Stimulated activated CD8-positive, alpha-beta memory T cell treated with anti-CD3 and anti-CD28 coated beads, Interleukin-15, amount 100 ng/mL, for 24 hours (primary cell): ENCODE measurements at regions not wholly inside any gene's neighbourhood (a gene's known extent, or its start where the extent isn't known, plus 50 kb on each side); places are given as distances from the start of the nearest gene placed in this dataset.

Source experiments
- DNase-seq: peaks from one replicate; pipeline ENCODE4 v3.0.0-alpha.2; 2020; ENCODE audit warnings: low read depth

DNA sequence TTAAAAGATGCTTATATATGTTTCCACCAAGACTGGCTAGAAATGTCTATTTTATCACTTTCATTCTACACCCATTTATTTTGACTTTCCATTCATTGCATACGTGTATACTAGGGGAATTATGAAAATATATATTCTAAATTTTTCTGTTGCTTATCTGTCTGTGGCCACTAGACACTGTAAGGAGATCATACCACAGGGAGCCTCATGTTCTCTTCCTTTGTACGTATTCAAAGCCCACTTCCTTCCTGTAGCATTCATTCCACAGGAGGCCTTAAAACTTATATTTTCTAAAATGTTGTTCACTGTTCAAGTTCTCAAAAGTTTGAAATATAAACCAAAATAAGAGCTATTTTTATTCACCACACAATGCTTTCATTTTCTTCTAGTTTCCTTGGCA, 1848.9 kb upstream of the TENM3 start:
- DNase-seq = no peak

DNA sequence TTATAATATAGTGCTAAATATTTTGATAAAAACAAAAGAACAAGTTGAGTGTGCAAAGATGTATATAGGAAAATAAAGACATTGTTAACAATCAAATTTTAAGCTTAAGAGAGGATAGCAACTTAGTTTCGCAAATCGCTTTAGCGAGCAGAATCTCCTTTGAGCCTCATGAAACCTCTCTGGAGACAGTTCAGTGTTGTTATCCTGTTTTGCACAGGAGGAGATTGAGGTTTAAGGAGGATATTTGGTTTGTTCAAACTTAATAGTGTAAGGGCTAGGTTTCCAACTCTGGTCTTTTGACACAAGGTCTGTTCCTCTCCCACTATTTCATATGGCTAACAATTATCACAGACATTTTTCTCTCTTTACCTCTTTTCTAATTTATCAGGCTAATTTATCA, 1848.5 kb upstream of the TENM3 start:
- DNase-seq = no peak

DNA sequence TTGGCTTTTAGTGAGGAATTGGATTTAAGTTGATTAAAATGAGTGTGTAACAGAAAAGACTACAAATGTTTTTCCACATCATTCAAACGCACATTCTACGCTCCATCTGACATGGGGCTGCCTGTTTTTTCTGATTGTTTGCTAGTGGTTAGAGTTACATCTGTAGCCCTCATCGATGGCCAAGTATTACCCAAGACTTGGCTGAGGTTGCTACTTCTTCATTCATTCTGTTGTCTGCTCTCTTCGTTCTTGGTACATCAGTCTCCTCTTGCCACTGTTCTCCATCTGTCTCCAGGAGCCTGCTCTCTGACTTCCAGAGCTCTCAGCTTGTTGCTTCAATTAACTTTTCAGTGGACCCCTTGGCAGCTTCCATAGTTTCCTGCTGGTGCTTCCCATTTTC, 1844.6 kb upstream of the TENM3 start:
- no peak for DNase-seq

DNA sequence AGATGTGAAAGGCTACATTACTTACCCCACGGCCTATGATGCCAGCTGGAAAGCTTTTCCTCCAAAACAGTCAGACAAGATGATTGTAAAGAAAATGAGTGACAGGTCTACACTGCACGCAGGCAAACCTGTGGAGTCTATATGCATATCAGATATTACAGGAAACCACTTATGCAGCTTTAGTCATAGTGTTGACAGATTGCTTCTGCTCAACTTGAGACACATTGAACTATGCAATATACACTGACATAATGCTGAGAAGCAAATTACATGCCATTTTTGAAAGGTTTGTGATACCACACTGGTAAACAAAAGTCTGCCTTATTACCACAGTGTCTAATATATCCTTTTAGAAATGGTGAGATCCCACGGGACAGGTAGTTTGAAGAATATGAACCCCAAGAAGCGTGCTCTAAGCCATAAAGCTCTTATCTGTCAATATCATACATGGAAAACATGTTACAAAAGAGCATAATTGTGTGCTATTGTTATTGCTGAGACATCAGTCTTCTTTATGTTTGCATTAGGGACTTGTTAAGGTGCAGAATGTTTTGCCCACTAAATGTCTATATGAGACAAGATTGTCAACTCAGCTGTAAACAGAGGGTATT, 1835.8 kb upstream of the TENM3 start:
- no peak for DNase-seq

DNA sequence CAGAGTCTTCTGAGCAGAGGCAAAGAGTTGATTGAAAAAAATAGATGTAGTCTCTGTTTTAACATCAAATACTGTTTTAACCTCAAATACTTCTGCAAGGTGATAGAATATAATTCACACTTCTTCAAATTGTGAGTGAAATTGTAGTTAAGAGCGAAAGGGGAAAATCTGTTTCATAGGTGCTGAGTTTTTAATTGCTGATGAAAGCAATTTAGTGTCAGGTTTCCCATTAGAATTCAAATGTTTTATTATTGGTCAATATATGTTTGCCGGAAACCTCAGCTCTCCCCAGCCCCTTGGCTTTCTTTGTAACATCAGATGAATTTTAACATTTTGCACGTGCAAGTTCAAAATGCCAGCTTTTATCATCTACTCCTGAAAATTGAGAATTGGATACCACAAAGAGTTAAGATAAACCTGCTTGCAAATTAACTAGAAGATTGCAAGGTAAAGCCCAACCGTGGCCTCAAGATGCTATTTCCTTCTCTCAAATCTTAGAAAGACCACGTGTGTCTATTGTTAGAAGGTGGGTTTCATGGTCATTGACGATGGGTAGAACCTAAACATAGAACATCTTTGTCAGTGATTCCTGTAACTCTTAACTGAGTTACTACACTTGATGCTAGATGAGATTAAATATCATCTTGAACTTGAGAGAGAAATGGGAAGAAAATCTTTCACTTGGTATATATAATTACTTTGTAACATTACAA, 1824.2 kb upstream of the TENM3 start:
- no peak for DNase-seq

DNA sequence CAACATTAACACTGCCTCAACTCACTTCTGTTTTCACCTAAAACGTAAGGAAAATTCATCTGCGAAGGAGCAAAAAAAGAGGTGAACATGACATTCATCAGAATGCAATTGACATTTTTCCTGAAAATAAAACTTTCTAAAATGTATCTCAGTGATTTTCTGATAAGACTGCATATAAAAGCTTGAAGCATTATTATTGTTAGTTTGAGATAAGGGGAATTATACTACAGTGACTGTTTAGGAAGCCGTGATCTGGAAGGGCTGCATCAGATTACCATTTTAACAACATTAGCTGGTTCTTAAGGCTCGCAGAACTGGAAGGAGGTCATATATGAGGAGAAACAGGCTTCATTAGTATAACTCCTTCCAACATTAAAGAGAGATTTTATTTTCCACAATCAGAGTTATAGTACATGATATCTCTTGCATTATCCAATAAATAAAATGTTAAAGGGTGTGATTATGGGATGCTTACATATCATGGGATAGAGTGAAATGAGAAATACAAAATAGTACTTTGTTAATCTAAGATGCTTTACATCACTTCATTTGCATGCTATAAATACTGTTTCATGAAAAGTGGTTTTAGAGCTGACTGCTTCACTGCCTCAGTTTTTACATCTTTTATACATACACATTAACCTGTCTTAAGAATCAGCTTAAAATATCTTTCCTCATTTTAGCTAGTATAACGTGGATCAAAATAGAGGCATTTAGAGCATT, 1820.1 kb upstream of the TENM3 start:
- no peak for DNase-seq

DNA sequence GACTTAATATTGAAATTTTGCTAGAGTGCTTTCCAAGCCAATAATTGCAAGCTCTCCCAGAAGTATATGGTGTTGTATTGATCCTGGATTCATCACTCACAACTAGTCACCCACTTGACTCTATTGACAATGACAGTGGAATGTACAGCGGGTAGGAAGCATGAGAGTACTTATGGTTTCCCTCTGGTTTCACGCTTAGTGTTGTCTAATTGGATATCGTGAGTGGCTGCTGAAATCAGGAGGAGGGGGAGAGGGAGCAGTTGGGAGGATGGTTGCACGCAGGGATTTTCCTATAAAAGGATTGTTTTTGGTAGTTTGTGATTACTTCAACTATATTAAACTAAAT, 1819.5 kb upstream of the TENM3 start:
- no peak for DNase-seq

DNA sequence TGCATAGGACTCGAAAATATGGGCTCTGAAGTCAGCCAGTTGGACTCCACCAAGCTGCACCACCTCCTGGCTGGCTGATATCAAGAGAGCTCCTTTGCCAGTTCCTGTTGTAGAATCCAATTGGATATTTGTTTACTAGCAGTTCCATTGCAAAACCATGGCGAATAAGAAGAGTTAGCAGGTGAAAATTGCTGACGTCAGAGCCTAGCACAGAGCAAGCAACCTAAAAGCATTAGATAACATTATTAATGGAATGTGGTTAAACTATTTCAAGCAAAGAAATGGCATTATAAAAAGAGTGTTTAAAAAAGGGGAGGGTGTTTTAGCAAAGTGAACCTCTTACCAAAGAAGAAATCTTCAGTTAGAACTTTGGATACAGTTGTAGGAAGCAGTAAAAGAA, 1816.3 kb upstream of the TENM3 start:
- DNase-seq = no peak

DNA sequence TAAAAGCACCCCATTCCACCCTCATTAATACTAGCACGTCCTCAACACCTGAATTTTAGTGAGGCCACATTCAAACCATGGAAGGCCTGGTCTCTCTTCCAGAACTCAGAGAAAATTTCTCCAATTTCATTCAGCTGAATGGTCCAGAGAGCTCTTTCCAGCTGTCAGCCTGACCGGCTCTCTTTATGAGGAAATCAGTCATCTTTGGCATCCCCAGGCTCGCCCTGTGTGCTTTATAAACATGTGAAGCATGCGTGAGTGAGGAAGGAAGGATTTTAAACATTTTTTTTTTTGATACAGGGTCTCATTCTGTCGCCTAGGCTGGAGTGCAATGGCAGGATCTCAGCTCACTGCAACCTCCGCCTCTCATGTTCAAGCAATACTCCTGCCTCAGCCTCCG, 1812.9 kb upstream of the TENM3 start:
- DNase-seq = no peak

DNA sequence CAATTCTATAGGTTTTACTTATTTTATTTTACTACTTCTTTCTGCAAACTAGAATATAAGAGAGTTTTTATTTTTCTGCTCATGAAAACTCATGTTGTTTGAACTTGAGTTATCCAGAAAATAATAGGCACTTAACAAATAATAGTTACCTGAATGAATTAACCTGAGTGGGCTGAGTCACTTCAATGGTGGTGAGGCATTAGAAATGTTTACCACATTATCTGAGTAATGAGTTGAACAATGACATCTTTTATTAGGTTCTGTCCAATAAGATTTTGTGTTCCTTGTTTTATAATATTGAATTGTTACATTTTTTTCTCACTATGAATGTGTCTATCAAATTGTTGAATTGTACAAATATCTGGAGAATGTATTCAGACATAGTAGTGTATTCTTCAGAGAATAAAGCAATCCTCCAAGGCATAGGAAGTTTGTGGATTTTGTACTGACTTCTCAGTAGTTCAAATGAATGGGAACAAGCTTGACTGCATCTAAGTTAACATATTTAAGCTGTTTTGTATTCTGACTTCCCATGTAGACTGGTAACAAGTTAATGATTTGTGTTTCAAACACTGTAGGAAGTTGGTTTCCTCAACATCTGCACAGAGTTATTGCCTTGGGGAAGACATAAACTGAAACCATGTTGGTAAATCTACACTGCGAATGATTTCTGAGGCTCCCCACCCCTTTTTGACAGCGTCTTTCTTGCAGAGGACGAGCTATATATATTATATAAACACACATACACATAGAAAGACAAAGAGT, 1808.9 kb upstream of the TENM3 start:
- no peak for DNase-seq

DNA sequence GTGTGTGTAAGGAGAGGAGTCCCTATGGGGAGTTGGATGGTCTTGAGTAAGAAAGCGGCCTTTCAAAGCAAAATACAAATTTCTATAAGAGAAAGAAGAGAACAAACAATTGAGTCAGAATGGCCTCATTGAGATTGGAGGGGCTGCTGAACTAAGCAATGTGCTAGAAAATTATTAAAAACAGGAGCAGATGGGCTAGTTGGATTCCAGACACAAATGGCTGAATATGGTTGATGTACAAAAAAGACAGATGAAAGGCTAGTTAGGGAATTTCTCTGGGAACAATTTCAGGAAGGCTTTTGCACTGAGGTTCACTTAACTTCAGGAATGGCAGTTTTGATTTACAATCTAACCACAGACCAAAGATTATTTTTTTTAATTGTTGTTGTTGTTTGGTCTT, 1806.8 kb upstream of the TENM3 start:
- no peak for DNase-seq

DNA sequence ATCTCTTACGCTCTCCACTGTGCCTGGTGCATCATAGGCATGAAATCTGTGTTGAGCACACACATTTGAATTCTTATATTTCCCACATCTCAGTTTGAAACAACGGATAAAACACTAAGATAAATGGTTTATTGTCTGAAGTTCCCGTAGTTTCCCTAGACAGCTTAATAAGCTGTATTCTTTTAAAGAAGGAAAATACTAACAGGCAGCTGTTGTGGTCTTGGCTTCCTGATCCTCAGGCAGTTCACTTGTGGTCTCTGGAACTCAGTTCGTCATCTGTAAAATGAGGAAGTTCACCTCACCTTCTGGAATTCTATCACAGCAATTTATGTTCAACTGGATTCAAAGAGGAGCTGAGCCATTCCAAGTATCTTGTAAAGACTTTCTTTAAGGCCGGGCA, 1805.6 kb upstream of the TENM3 start:
- DNase-seq = no peak

DNA sequence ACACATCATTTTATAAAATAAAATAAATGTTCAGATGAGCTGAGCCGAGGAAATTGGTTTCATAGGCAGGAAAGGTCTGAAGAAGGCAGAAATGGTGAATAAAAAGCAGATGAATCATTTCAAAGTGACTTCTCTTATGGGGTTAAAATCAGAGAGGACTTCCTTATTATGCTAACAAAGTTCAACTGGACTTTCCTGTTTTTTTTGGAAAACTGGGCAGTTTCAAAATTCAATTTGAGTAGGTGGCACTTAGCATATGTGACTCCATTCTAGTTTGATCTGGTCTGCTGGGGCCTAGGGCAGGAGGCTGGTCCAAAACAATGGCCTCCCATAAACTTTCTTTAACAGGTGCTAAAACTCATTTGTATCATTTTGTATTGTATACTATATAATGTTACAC, 1794.9 kb upstream of the TENM3 start:
- no peak for DNase-seq

DNA sequence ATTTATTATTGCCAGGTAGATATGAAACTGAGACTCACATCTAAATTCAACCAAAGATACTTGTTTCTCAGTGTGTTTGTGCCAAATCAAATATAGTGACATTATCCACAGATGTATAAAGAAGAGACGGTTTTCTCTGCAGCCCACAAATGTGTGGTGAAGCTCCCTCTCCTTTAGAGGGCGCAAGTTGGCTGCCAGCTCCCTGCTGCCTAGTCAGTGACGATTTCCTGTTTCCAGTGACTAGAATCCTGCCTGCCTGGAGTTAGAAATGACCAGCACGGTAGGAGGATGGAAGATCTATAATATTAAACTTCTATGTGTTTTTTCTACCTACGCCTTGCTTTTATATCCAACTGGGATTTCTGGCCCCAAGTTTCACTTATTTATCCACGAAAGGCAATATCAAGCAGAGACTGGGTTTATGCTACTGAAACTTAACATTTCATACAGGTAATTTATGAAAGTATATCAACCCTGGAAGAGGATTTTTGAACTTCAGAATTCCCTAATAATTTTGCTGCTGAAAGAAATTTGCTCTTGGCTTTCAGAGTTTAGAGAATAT, 1793.7 kb upstream of the TENM3 start:
- no peak for DNase-seq

DNA sequence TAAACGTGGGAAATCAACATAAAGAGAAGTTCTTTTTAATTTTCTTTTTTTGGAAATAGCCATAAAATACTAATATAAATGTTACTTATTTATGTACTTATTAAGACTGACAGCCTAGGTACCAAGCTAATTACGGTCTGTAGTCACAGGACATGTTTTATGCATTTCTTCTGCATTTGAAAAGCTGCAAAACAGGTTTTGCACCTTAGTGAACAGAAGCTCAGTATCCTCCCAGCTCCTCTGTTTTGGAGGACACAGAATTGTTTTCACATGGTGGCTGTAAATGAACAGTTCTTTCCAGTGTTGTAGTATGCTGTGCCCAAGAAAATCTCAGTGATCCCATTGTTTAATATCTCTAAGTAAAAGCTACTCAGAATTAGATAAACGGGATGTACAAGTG, 1788.0 kb upstream of the TENM3 start:
- no peak for DNase-seq

DNA sequence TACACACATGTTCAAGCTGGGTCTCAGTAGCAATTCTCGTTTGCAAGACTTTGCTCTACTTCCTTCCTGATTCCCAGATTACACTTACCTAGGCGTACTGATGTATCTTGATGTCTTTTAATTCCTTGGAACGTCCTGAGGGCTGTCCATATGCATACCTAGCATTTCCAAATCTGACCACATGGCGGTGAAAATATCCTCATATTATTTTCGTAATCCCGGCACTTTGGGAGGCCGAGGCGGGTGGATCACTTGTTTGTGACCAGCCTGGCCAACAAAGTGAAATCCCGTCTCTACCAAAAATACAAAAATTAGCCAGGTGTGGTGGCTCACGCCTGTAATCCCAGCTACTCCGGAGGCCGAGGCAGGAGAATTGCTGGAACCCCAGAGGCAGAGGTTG, 1786.3 kb upstream of the TENM3 start:
- no peak for DNase-seq

DNA sequence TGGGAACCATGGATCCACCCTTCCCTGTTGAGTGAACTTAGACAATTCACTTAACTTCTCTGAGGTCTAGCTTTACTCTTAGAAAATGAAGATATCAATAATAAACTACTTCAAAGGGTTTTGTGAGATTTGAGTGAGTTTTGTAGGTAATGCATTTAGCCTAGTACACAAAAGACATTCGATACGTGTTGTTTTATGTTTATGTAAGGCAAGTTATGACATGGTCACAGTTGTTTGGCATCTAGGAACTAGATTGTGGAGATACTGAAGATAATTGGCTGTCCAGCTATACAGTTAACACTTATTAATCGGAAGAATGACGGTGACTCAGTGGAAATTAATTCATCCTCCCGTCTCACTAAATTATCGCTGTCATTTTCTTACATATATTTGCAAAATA, 1781.1 kb upstream of the TENM3 start:
- DNase-seq = no peak

DNA sequence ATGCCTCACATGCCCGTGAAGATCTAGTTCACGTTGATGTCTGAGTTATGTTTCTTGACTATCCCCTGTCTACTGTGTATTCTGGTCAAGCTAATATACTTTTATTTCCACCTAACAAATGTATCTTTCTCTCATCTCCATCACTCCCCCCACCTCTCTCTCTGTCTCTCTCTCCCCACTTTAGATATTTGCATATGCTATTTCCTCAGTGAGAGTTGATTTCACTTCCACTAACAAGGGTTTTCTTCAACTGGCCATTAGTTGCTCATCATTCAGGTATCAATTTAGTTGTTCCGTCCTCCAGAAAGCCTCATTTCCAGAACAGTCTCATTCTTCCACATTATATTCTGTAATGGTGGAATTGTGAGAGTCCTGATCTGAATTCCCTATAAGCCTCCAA, 1777.8 kb upstream of the TENM3 start:
- no peak for DNase-seq

DNA sequence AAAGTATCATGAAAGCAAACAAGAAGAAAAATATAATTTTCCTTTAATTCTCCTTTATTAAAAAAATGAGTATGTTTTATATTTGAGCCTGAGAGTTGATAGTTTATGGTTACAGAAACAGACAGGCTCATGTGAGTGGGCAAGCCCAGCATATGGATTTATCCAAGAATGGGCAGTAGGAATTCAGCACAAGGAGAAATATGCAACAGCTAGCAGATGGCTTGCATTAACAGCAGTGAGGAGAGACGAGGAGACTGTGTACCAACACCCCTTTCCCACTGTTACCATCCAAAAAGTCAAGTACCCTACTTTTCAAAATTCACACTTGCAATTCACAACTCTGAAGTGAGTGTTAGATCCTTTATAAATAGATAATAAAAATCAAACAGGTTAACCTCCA, 1760.2 kb upstream of the TENM3 start:
- DNase-seq = no peak

DNA sequence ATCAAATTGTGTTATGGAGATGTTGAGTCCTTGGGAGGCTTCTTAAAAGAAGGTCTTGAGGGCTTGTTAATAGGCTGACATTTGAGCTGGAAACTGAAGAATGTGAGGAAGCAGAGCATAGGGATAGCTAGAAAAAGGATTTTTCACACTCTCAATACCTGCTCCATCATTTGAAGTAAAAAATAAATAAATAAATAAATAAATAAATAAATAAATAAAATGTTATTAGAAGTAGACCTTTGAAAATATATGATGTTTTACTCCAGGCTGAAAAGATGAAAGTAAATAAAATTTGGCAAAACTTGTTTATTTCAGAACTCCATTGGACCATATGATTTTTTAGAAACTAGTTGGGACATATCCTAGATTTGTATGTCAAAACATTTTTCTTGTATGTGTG, 1757.8 kb upstream of the TENM3 start:
- DNase-seq = no peak

DNA sequence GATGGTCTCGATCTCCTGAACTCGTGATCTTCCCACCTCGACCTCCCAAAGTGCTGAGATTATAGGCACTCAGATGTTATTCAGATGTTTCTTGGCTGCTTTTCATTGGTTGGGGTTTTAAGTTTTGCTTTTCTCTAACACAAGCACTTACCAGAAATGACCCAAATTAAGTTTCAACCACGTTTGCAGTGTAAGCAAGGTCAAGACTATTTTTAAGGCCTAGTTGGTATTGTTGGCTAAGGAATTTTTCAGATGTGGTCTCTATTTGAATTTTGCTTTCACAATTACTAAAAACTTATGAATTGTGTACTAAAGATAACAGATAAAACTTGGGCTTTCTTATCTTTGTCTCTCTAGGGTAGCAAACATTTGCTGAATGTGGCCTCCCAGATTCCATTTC, 1756.9 kb upstream of the TENM3 start:
- DNase-seq = no peak

DNA sequence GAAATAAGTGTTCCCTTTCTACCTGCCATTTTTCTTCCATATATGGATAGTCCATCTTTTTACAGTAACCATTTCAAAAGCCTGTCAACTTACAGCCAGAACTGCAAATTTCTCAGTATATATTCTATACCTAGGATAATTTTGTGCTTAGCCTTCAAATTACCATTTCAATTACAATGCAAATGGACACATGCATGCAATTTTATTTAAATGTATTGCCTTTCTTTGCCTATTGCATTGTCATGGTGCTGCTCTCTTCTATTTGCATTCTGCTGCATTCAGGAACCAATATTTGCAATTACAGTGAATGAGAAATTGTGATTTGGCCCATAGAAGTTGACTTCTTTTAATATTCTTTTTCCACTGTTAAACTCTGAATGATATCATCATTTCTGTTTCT, 1753.4 kb upstream of the TENM3 start:
- no peak for DNase-seq

DNA sequence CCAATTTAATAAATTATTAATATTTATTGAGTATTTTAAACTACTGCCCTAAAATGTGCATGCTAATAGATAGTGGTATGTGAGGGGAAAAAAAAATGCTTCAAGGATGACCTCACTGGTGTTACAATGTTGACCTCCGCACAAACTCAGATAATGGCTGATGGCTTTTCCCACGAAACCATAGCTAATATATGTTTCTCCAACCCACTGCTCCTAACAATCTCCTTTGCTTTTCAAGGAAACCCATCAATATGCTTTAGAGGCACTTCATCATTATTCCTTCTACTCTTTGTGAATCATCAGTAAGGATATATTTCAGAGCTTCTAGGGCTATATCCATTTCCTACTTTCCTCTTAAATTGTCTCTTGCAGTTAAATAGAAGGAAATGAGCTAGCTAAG, 1752.0 kb upstream of the TENM3 start:
- no peak for DNase-seq
